Right atrium auricular region (tissue), 2 donors: ENCODE measurements at regions not wholly inside any gene's neighbourhood (a gene's known extent, or its start where the extent isn't known, plus 50 kb on each side); places are given as distances from the start of the nearest gene placed in this dataset.

Experiments
- DNase-seq: peaks from one replicate; pipeline ENCODE4 v3.0.0-alpha.2; 2019; ENCODE audit warnings: low spot score
- H3K27ac ChIP-seq, 2 donors: fragments of 200-600 bp; sonication (generic); 1 replicate in 1 of 2; 2 replicates in 1 of 2; pipeline ENCODE4 v1.5.1; 2016 to 2019
- H3K27me3 ChIP-seq, 2 donors: fragments of 200-600 bp; sonication (generic); one replicate each; pipeline versions ENCODE4 v1.5.1 to v1.6.0; 2017 to 2019
- H3K36me3 ChIP-seq: fragments of 200-600 bp; sonication (generic); one replicate; pipeline ENCODE4 v1.5.1; 2016
- H3K4me1 ChIP-seq, 2 donors: fragments of 200-600 bp; sonication (generic); one replicate each; pipeline versions ENCODE4 v1.5.1 to v1.6.0; 2017 to 2019
- H3K4me3 ChIP-seq, 2 donors: fragments of 200-600 bp; sonication (generic); 1 replicate in 1 of 2; 2 replicates in 1 of 2; pipeline ENCODE4 v1.5.1; 2017 to 2019; ENCODE audit warnings: mild to moderate bottlenecking in 1 of 2, moderate library complexity in 1 of 2
- H3K9me3 ChIP-seq, 2 donors: fragments of 200-600 bp; sonication (generic); one replicate each; pipeline ENCODE4 v1.5.1; 2019
- TF ChIP-seq, protein P1 (sequence below), 2 donors: fragments of 200-600 bp; sonication (generic); IDR thresholded peaks; one replicate each; pipeline ENCODE4 v1.5.1; 2019; ENCODE audit warnings: antibody characterized with exemption in 2 of 2

DNA sequence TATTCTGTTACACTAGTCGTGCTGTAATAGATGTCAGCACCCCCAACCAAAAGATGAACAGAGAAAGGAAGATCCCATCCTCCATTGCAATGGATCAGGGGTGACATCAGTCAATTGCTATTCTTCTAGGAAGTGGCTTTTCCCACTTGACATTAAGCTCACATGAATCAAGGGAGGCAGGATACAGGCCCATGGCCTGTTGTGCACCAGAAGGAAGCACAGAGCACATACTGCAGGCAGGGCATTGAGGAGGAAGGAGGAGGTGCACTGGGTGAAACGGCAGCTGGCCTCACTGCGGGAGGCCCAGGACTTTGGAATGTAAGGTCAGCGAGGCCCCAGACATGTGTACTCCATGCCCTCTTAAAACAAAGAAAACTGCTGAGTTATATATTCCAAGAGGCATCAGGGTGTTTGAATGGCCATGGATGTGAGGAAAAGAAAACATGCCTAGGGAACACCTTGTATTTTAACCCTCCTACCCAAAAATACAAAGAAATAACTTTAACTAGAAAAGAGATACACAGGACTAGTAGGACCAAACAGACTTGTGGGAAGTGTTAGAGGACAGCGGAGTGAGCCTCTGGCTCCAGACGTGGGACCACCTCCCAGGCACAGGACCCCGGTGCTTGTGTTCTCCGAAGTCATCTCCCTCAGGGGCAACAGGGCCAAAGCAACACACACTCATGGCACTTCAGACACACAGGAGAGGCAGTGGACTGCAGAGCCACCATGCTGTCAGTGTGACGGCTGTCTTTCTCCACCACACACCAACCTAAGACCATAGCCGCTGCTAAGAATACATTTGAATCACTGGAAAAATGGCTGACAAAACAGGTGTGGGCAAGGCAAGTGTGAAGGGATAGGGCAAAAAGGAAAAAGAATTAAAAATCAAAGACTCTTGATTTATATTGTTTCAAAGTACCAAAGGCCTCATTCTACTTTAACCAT is 51.4 kb upstream of the RIOK3 start:
- TF ChIP-seq, protein P1, sequence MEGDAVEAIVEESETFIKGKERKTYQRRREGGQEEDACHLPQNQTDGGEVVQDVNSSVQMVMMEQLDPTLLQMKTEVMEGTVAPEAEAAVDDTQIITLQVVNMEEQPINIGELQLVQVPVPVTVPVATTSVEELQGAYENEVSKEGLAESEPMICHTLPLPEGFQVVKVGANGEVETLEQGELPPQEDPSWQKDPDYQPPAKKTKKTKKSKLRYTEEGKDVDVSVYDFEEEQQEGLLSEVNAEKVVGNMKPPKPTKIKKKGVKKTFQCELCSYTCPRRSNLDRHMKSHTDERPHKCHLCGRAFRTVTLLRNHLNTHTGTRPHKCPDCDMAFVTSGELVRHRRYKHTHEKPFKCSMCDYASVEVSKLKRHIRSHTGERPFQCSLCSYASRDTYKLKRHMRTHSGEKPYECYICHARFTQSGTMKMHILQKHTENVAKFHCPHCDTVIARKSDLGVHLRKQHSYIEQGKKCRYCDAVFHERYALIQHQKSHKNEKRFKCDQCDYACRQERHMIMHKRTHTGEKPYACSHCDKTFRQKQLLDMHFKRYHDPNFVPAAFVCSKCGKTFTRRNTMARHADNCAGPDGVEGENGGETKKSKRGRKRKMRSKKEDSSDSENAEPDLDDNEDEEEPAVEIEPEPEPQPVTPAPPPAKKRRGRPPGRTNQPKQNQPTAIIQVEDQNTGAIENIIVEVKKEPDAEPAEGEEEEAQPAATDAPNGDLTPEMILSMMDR (IDR thresholded peaks at IDR 0.05) = no peak
- Histone ChIP-seq H3K27ac (no peak overlapping the region), H3K27me3 (no peaks in the 10 kb centered on the region), H3K4me3 (no peak overlapping the region), H3K36me3 (no peaks in the 10 kb centered on the region), H3K4me1 (peaks cover 0 to 6% of the 10 kb centered on the region in 2 donors), H3K9me3 (no peaks in the 10 kb centered on the region)
- DNase-seq = no peak
